ENCODE measurements at regions not wholly inside any gene's neighbourhood (a gene's known extent, or its start where the extent isn't known, plus 50 kb on each side); places are given as distances from the start of the nearest gene placed in this dataset.

DNA sequence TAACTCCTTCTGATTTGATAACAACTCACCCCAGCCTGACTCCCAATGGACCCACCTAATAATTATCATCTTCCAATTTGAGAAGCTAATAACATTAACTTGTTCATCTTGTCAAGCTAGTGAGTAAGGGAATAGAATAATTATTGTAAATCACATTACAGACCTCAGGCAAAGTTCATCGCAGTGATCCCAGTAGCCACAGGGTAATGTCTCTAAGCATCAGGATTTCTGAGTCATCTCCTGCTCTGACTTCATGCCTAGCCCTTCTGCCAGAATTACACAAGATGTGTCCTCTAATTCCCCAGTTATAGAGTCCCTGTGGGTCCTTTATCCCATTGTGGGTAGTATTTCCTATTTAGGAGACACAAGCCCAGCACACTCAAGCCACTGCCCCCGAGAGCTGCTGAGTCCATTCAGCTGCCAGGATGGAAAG, 365.7 kb downstream of the DEPDC1B start:
- intact Hi-C loops (cut with micrococcal nuclease): no loop called here
- Histone ChIP-seq H3K9ac (ENCODE audit: low read depth, low read length) (no peak overlapping the region), H3K79me1 (ENCODE audit: low read depth in 1 of 2, low read length in 2 of 2) (no peaks in the 10 kb centered on the region), H3K14ac (replicated peaks; ENCODE audit: low read depth, low read length) (no peak overlapping the region), H3K9me3 (ENCODE audit: control insufficient read depth, insufficient read depth, low read length) (no peaks in the 10 kb centered on the region), H4K20me1 (ENCODE audit: insufficient read depth, low read length) (no peaks in the 10 kb centered on the region), H3K4me2 (ENCODE audit: low read depth, low read length) (no peak overlapping the region), H2AFZ (replicated peaks; ENCODE audit: low read length, poor library complexity) (no peak overlapping the region), H2AK5ac (ENCODE audit: low read depth, low read length) (no peak overlapping the region), H4K8ac (ENCODE audit: low read depth in 2 of 2, low read length in 2 of 2) (no peak overlapping the region), H3K56ac (ENCODE audit: extremely low read depth, insufficient read depth, low read length) (no peak overlapping the region), H3K4ac (ENCODE audit: low read depth, low read length) (no peak overlapping the region), H2AK9ac (replicated peaks; ENCODE audit: low read depth, low read length, poor library complexity) (no peak overlapping the region), H2BK15ac (ENCODE audit: low read depth, low read length) (no peak overlapping the region), H3K9me1 (ENCODE audit: insufficient read depth, low read length) (no peaks in the 10 kb centered on the region), H3K18ac (ENCODE audit: low read depth, low read length) (no peak overlapping the region), H3K4me3 (ENCODE audit: insufficient read depth, low read depth, low read length) (no peak overlapping the region), H3K27ac (ENCODE audit: insufficient read depth, low read length) (no peak overlapping the region), H2BK20ac (ENCODE audit: low read depth, low read length) (no peak overlapping the region), H3K23ac (ENCODE audit: low read depth, low read length) (no peak overlapping the region), H3K27me3 (ENCODE audit: control insufficient read depth, insufficient read depth, low read length) (no peaks in the 10 kb centered on the region), H4K5ac (ENCODE audit: low read depth, low read length) (no peak overlapping the region), H3K36me3 (ENCODE audit: control insufficient read depth, insufficient read depth, low read length) (no peaks in the 10 kb centered on the region), H2BK5ac (ENCODE audit: low read depth, low read length, poor library complexity, severe bottlenecking) (no peak overlapping the region), H4K91ac (ENCODE audit: insufficient read depth, low read depth, low read length) (no peak overlapping the region), H3K4me1 (ENCODE audit: control insufficient read depth, insufficient read depth, low read length) (no peaks in the 10 kb centered on the region), H2BK120ac (ENCODE audit: low read depth, low read length) (no peak overlapping the region)
- no TSS peak for BruUV-seq (replicated peaks)
- ChIA-PET CTCF (no interaction called here), POLR2A (ENCODE audit: unreplicated experiment) (no interaction called here)
- dilution Hi-C loops (cut with HindIII; ENCODE audit: low sequenced_read_pairs, unreplicated experiment): no loop called here
- TF ChIP-seq, protein P1, sequence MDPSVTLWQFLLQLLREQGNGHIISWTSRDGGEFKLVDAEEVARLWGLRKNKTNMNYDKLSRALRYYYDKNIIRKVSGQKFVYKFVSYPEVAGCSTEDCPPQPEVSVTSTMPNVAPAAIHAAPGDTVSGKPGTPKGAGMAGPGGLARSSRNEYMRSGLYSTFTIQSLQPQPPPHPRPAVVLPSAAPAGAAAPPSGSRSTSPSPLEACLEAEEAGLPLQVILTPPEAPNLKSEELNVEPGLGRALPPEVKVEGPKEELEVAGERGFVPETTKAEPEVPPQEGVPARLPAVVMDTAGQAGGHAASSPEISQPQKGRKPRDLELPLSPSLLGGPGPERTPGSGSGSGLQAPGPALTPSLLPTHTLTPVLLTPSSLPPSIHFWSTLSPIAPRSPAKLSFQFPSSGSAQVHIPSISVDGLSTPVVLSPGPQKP (IDR thresholded peaks at IDR 0.05; ENCODE audit: borderline replicate concordance, low read depth, low read length): no peak
- TF ChIP-seq, protein P2, sequence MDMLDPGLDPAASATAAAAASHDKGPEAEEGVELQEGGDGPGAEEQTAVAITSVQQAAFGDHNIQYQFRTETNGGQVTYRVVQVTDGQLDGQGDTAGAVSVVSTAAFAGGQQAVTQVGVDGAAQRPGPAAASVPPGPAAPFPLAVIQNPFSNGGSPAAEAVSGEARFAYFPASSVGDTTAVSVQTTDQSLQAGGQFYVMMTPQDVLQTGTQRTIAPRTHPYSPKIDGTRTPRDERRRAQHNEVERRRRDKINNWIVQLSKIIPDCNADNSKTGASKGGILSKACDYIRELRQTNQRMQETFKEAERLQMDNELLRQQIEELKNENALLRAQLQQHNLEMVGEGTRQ (IDR thresholded peaks at IDR 0.05; ENCODE audit: low read depth, low read length): no peak
- peak; percentile 46; the same call in 1 of the 2 replicates for TF ChIP-seq CEBPB (IDR thresholded peaks at IDR 0.05; ENCODE audit: low read depth, low read length)
- TF ChIP-seq POLR2A (IDR thresholded peaks at IDR 0.05; ENCODE audit: low read depth, low read length): no peak
- TF ChIP-seq RCOR1 (IDR thresholded peaks at IDR 0.05; ENCODE audit: insufficient replicate concordance, low read length): no peak
- no peak for TF ChIP-seq RAD21 (IDR thresholded peaks at IDR 0.05; ENCODE audit: low read length)
- TF ChIP-seq, protein P3, sequence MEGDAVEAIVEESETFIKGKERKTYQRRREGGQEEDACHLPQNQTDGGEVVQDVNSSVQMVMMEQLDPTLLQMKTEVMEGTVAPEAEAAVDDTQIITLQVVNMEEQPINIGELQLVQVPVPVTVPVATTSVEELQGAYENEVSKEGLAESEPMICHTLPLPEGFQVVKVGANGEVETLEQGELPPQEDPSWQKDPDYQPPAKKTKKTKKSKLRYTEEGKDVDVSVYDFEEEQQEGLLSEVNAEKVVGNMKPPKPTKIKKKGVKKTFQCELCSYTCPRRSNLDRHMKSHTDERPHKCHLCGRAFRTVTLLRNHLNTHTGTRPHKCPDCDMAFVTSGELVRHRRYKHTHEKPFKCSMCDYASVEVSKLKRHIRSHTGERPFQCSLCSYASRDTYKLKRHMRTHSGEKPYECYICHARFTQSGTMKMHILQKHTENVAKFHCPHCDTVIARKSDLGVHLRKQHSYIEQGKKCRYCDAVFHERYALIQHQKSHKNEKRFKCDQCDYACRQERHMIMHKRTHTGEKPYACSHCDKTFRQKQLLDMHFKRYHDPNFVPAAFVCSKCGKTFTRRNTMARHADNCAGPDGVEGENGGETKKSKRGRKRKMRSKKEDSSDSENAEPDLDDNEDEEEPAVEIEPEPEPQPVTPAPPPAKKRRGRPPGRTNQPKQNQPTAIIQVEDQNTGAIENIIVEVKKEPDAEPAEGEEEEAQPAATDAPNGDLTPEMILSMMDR (conservative IDR thresholded peaks at IDR 0.05; ENCODE audit: low read depth, low read length): no peak
- in situ Hi-C loops (cut with MboI; ENCODE audit: low sequenced_read_pairs): no loop called here
- WGBS, 2 experiments (ENCODE audit: extremely low coverage in 2 of 2, insufficient read length in 1 of 2): no CpG with 5 or more reads among the region's 2 CpGs
- DNase-seq: peak; percentile 65
- ATAC-seq (ENCODE audit: low read depth): peak; percentile 63; the same call in 1 of the 2 replicates
